Islet of Langerhans (tissue), 1 donor: ENCODE measurements at regions not wholly inside any gene's neighbourhood (a gene's known extent, or its start where the extent isn't known, plus 50 kb on each side); places are given as distances from the start of the nearest gene placed in this dataset.
"Not testable (repeated sequence)": the region's sequence is repeated elsewhere in the genome, so short reads cannot be mapped to it uniquely, and the experiment has no call there.

Experiments
- FAIRE-seq: peaks from one replicate; lab custom pipeline; 2011; peaks lifted over from hg19 to GRCh38; lab: Jason Lieb, UNC

GRCh38 chr2:17254421-17254820 is 263.8 kb downstream of the RAD51AP2 start:
- FAIRE-seq: no peak

GRCh38 chr2:17252258-17252657 is 266.0 kb downstream of the RAD51AP2 start:
- no peak for FAIRE-seq

DNA sequence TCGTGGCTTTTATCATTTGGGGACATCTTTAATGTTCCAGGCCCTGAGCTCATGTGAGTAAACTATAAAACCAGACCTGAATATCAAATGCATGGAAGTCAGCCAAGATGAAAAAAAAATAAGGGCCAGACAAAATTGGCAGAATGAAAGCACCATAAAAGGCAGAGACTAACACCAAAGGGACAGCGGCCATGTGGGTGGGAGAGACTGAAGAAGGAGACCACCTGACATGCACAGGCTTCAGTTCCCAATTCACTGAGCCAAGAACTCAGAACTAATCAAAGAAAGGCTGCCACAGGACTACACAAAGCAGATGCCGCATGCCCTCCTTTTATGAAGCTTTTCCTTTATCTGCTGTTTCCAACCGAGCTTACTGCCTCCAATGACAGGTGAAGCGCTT is 267.1 kb downstream of the RAD51AP2 start:
- no peak for FAIRE-seq

- no peak for FAIRE-seq
Observed at GRCh38 chr2:17249249-17249648, 269.0 kb downstream of the RAD51AP2 start.

DNA sequence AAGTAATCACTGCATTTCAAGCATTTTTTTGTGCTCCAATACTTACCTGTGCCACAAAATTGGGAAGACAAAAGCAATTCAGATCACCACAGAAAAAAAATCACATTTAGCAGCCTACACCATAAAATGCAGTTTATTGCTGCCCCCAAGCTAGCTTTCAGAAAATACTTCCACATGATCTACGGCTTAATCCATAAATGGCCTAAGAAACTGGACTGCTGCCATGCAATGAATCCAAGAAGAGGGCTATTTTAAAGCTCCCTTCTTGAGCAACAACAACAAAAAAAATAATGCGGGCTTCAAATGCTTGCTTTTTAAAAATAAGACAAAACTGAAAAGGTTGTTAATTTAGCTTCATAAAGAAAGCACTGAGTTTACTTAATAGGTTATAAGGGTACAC is 272.3 kb downstream of the RAD51AP2 start:
- no peak for FAIRE-seq

DNA sequence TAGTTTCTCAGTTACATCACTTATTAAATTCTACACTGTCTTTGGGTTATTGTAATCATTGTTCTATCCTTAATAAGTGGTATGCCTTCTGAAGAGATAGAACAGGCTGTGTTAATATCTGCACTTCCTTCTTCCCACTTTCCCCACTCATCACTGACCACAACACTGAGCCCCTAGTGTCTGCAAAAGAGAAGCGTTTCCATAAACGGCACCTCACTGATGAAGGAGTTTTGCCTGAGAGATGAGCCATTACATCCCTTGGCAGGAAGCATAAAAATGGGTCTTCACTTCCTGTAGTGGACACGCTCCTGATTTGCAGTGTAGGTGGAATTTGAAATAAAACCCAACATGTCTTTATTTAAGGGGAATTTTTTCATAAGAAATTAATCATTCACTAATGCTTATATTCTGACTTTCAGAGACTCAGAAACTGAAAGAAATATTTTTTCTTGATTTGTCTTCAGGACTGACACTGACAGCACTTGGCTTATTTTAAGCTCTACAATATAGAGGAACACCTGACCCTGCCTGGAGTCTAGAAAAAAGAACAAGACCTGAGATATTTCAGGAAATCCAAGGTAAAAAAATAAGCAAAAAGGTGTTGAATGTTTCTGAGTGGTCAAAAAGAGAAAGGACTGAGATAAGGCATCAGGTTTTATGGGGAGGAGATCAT is 275.3 kb downstream of the RAD51AP2 start:
- no peak for FAIRE-seq

- FAIRE-seq: peak; percentile 68
Observed at GRCh38 chr2:17239550-17239949, 278.7 kb downstream of the RAD51AP2 start.

DNA sequence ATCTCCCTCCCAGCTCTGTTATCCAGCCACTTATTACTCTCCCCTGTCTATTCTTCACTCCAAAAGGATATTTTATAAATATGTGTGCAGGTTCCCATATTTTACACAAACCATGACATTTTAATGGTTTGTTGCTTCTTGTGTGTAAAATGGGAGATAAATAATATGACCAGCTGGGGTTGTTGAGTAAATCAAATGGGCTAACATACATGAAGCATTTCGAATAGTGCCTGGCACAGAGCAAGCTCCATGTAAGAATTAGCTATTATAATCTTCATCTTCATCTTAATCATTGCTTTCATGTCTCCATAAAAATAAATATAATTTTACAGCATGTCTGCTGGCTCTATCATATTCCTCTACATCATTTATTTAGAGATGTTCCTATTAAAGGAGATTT is 283.1 kb downstream of the RAD51AP2 start:
- no peak for FAIRE-seq

GRCh38 chr2:17232776-17233556 is 285.3 kb downstream of the RAD51AP2 start:
- FAIRE-seq: no peak

DNA sequence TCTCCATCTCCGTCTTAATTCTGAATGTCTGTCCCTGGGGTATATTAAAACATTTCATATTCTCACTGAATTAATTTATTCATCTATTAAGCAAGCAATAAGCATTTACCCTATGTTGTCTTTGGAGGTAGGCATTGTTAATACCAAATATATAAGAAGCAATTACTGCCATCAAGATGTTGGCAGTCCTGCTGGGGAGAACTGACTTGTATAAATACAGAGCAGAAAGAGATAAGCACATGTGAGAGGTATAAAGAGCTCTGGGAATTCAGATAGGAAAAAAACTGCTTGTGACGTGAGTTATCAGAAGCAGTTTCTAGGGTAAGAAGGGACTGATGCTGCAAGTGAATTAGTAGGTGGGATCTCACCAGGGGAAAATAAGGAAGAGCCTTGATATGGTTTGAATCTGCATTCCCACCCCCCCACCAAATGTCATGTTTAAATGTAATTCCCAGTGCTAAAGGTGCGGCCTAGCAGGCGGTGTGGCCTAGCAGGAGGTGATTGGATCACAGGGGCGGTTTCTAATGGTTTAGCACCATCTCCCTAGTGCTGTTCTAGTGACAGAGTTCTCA is 286.8 kb downstream of the RAD51AP2 start:
- no peak for FAIRE-seq

GRCh38 chr2:17229414-17229813 is 288.8 kb downstream of the RAD51AP2 start:
- no peak for FAIRE-seq

GRCh38 chr2:17228461-17228860 is 289.8 kb downstream of the RAD51AP2 start:
- no peak for FAIRE-seq

DNA sequence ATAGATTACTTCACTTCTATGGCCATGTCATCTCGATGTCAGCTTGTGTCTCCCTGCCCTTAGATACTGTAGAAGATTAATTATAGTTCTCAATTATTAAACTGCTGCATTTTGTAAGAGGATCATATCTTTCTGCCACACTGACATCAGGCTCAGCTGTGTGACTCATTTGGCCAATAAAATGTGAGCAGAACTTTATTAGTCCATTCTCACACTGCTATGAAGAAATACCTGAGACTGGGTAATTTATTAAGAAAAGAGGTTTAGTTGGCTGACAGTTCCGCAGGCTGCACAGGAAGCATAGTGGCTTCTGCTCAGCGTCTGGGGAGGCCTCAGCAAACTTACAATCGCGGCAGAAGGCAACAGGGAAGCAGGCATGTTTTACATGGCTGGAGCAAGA is 290.4 kb downstream of the RAD51AP2 start:
- no peak for FAIRE-seq

- FAIRE-seq: no peak
Observed at GRCh38 chr2:17226941-17227490, 291.2 kb downstream of the RAD51AP2 start.

GRCh38 chr2:17223211-17223610 is 295.0 kb downstream of the RAD51AP2 start:
- FAIRE-seq: no peak

GRCh38 chr2:17208511-17208910 is 309.7 kb downstream of the RAD51AP2 start:
- no peak for FAIRE-seq

- no peak for FAIRE-seq
Observed at GRCh38 chr2:17206771-17207170, 311.5 kb downstream of the RAD51AP2 start.

DNA sequence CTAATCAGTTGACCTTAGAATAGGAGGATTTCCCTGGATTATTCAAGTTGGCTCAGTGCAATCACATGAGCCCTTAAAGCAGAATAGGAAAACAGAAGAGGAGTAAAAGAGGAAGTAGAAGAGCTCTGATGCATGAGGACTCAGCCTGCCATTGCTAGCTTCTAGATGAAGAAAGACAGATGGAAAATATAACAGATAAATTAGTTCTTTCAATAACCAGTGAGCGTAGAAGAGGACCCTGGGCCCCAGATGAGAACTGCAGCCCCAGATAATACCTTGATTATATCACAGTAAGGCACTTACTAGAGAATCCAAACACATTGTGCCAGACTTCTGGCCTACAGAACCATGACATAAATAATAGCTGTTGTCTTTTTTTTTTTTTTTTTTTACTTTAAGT is 314.0 kb downstream of the RAD51AP2 start:
- not testable (repeated sequence) for FAIRE-seq

DNA sequence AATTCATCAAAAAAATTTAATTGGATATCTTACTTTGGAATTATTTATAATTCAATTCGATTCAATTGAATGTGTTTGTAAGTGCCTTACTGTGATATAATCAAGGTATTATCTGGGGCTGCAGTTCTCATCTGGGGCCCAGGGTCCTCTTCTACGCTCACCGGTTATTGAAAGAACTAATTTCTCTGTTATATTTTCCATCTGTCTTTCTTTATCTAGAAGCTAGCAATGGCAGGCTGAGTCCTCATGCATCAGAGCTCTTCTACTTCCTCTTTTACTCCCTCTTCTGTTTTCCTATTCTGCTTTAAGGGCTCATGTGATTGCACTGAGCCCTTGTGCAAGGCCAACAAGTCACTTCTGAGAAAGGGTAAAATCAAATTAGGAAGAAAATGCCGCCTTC is 315.6 kb downstream of the RAD51AP2 start:
- FAIRE-seq: not testable (repeated sequence)

GRCh38 chr2:17199741-17200140 is 318.5 kb downstream of the RAD51AP2 start:
- no peak for FAIRE-seq

GRCh38 chr2:17196380-17196779 is 321.9 kb downstream of the RAD51AP2 start:
- no peak for FAIRE-seq

DNA sequence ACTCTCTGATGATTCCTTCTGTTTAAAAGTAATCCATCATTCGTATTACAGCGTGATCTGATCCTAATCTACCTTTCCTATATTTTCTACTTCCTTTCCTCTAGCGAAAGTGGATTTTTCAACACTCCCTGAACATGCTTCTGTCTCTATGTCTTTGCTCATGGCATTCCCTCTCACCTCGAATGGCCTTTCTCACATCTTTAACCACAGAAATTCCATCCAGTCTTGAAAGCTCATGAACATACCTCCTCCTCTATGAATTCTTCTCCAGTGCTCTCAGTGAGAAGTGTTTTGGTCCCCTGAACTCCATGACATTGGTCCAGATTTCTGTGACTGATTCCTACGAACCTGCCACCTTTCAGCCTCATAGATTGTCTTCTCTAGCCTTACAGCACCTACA is 323.2 kb downstream of the RAD51AP2 start:
- no peak for FAIRE-seq

DNA sequence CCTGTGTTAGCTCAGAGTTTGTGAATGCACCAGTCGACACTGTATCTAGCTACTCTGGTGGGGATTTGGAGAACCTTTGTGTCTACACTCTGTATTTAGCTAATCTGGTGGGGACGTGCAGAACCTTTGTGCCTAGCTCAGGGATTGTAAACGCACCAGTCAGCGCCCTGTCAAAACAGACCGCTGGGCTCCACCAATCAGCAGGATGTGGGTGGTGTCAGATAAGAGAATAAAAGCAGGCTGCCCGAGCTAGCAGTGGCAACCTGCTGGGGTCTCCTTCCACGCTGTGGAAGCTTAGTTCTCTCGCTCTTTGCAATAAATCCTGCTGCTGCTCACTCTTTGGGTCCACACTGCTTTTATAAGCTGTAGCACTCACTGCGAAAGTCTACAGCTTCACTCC is 324.2 kb downstream of the RAD51AP2 start:
- no peak for FAIRE-seq
